Testis (tissue), 2 donors: ENCODE measurements at regions not wholly inside any gene's neighbourhood (a gene's known extent, or its start where the extent isn't known, plus 50 kb on each side); places are given as distances from the start of the nearest gene placed in this dataset.

ENCODE experiments used
- POLR2A ChIP-seq: fragments of 450-650 bp; IDR thresholded peaks from one replicate; pipeline ENCODE4 v1.6.1; 2017; ENCODE audit warnings: antibody characterized with exemption, mild to moderate bottlenecking, moderate library complexity
- TF ChIP-seq, protein P1 (sequence below), 3 experiments: fragments of 450-650 bp in 2 of 3; fragments of 200-600 bp in 1 of 3; sonication (generic) in 1 of 3; IDR thresholded peaks; one replicate each; pipeline ENCODE4 v1.5.1; 2016 to 2019; ENCODE audit warnings: antibody characterized with exemption in 3 of 3, mild to moderate bottlenecking in 2 of 3, moderate library complexity in 1 of 3

DNA sequence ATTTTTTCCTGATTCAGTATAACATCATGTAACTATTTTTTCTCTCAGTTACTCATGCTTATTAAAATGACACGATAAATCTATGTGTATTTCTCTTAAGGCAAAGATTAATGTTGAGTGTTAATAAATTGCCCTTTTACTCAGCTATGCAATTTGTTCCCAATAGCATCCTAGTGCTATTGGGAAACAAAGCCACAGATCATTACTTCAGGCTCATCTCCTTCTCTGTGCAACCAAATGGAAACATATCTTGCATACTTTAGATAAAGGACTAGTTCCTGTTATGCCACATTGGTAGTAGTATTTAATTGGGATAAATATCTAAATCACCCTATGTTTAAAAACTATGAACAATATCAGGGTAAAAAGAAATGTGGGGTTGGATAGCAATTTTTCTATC is 106.2 kb downstream of the PLPPR4 start:
- TF ChIP-seq, protein P1, sequence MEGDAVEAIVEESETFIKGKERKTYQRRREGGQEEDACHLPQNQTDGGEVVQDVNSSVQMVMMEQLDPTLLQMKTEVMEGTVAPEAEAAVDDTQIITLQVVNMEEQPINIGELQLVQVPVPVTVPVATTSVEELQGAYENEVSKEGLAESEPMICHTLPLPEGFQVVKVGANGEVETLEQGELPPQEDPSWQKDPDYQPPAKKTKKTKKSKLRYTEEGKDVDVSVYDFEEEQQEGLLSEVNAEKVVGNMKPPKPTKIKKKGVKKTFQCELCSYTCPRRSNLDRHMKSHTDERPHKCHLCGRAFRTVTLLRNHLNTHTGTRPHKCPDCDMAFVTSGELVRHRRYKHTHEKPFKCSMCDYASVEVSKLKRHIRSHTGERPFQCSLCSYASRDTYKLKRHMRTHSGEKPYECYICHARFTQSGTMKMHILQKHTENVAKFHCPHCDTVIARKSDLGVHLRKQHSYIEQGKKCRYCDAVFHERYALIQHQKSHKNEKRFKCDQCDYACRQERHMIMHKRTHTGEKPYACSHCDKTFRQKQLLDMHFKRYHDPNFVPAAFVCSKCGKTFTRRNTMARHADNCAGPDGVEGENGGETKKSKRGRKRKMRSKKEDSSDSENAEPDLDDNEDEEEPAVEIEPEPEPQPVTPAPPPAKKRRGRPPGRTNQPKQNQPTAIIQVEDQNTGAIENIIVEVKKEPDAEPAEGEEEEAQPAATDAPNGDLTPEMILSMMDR (IDR thresholded peaks at IDR 0.05): no peak
- TF ChIP-seq POLR2A: no peak
